Esophagus squamous epithelium (tissue), 5 donors: ENCODE measurements at regions not wholly inside any gene's neighbourhood (a gene's known extent, or its start where the extent isn't known, plus 50 kb on each side); places are given as distances from the start of the nearest gene placed in this dataset.

Experiments used
- DNase-seq: peaks from one replicate; lab custom pipeline; 2025; lab: John Stamatoyannopoulos, UW
- H3K27ac ChIP-seq, 4 donors: fragments of 200-600 bp; sonication (generic); one replicate each; pipeline ENCODE4 v1.5.1; 2016 to 2019; ENCODE audit warnings: mild to moderate bottlenecking in 1 of 4
- H3K27me3 ChIP-seq, 4 donors: fragments of 200-600 bp; sonication (generic); 1 replicate in 3 of 4; 2 replicates in 1 of 4; pipeline versions ENCODE4 v1.5.1 to v1.6.0; 2017 to 2021; ENCODE audit warnings: antibody characterized with exemption in 1 of 4
- H3K36me3 ChIP-seq, 3 donors: fragments of 200-600 bp; sonication (generic); one replicate each; pipeline ENCODE4 v1.5.1; 2016 to 2019
- H3K4me1 ChIP-seq, 3 donors: fragments of 200-600 bp; sonication (generic); one replicate each; pipeline ENCODE4 v1.5.1; 2017 to 2019
- H3K4me3 ChIP-seq, 4 donors: fragments of 200-600 bp; sonication (generic); 1 replicate in 3 of 4; 2 replicates in 1 of 4; pipeline ENCODE4 v1.5.1; 2016 to 2019; ENCODE audit warnings: mild to moderate bottlenecking in 2 of 4, moderate library complexity in 1 of 4
- H3K9me3 ChIP-seq, 3 donors: fragments of 200-600 bp; sonication (generic); one replicate each; pipeline ENCODE4 v1.5.1; 2016 to 2019
- CTCF ChIP-seq, 6 experiments: fragments of 450-650 bp in 4 of 6; fragments of 200-600 bp in 2 of 6; sonication (generic) in 2 of 6; IDR thresholded peaks; one replicate each; pipeline ENCODE4 v1.5.1; 2016 to 2019; ENCODE audit warnings: antibody characterized with exemption in 6 of 6, mild to moderate bottlenecking in 4 of 6, moderate library complexity in 4 of 6
- POLR2A ChIP-seq, 4 donors: fragments of 450-650 bp; IDR thresholded peaks; one replicate each; pipeline ENCODE4 v1.6.1; 2017; ENCODE audit warnings: antibody characterized with exemption in 4 of 4, mild to moderate bottlenecking in 4 of 4, moderate library complexity in 3 of 4
- WGBS, 2 donors: methylation state at CpG; one replicate each; pipeline ENCODE4 v1.1.5; 2018; 5-methylcytosine and 5-hydroxymethylcytosine counted together
- intact Hi-C: fragments of 100-400 bp; cut with DNase I; formaldehyde crosslinking; loops from one replicate; pipeline ENCODE4 v1.15.0; 2022
- donor health status: DM: yes; HTN: yes; CAD: no.

GRCh38 chr3:16793321-16793720, 91.4 kb upstream of the PLCL2 start:
- intact Hi-C loops, result no loop called here
- DNase-seq, result no peak
- Histone ChIP-seq H3K4me3 (no peak overlapping the region), H3K27ac (no peak overlapping the region), H3K36me3 (no peaks in the 10 kb centered on the region), H3K4me1 (no peaks in the 10 kb centered on the region), H3K9me3 (no peaks in the 10 kb centered on the region), H3K27me3 (no peaks in the 10 kb centered on the region)
- TF ChIP-seq POLR2A (IDR thresholded peaks at IDR 0.05), result no peak
- TF ChIP-seq CTCF (IDR thresholded peaks at IDR 0.05), result no peak
- 45 to 52% methylated on average over 4 to 5 of the region's 5 CpGs for WGBS, 2 donors

GRCh38 chr3:16794257-16794656, 90.5 kb upstream of the PLCL2 start:
- H3K27ac ChIP-seq, result no peak overlapping the region
- TF ChIP-seq CTCF (IDR thresholded peaks at IDR 0.05) (no peak), POLR2A (IDR thresholded peaks at IDR 0.05) (no peak)
- intact Hi-C loops, result no loop called here
- no peaks in the 10 kb centered on the region for H3K27me3 ChIP-seq
- H3K4me3 ChIP-seq, result no peak overlapping the region
- H3K9me3 ChIP-seq, result no peaks in the 10 kb centered on the region
- H3K36me3 ChIP-seq, result no peaks in the 10 kb centered on the region
- no peak for DNase-seq
- no peaks in the 10 kb centered on the region for H3K4me1 ChIP-seq

- Histone ChIP-seq H3K36me3 (no peaks in the 10 kb centered on the region), H3K9me3 (no peaks in the 10 kb centered on the region), H3K27ac (no peak overlapping the region), H3K4me3 (no peak overlapping the region), H3K27me3 (no peaks in the 10 kb centered on the region), H3K4me1 (no peaks in the 10 kb centered on the region)
- DNase-seq, result no peak
- WGBS, 2 donors, result 52 to 53% methylated on average over 2 of the region's 2 CpGs
- intact Hi-C loops, result no loop called here
- TF ChIP-seq POLR2A (IDR thresholded peaks at IDR 0.05) (no peak), CTCF (IDR thresholded peaks at IDR 0.05) (no peak)
These were observed 89.2 kb upstream of the PLCL2 start for GRCh38 chr3:16795581-16795980.

- H3K27ac ChIP-seq, result no peak overlapping the region
- DNase-seq, result no peak
- no peaks in the 10 kb centered on the region for H3K4me1 ChIP-seq
- TF ChIP-seq POLR2A (IDR thresholded peaks at IDR 0.05) (no peak), CTCF (IDR thresholded peaks at IDR 0.05) (no peak)
- H3K36me3 ChIP-seq, result no peaks in the 10 kb centered on the region
- no peaks in the 10 kb centered on the region for H3K9me3 ChIP-seq
- intact Hi-C loops, result no loop called here
- H3K27me3 ChIP-seq, result no peaks in the 10 kb centered on the region
- H3K4me3 ChIP-seq, result no peak overlapping the region
- 67 to 88% methylated on average over 1 of the region's 1 CpG for WGBS, 2 donors
These were observed 86.9 kb upstream of the PLCL2 start for GRCh38 chr3:16797831-16798230.

GRCh38 chr3:16798738-16799137, 86.0 kb upstream of the PLCL2 start:
- H3K36me3 ChIP-seq, result no peaks in the 10 kb centered on the region
- 74 to 83% methylated on average over 4 of the region's 4 CpGs for WGBS, 2 donors
- no peaks in the 10 kb centered on the region for H3K9me3 ChIP-seq
- intact Hi-C loops, result no loop called here
- H3K4me3 ChIP-seq, result no peak overlapping the region
- no peak for DNase-seq
- TF ChIP-seq POLR2A (IDR thresholded peaks at IDR 0.05), result no peak
- TF ChIP-seq CTCF (IDR thresholded peaks at IDR 0.05), result no peak
- no peaks in the 10 kb centered on the region for H3K4me1 ChIP-seq
- H3K27ac ChIP-seq, result no peak overlapping the region
- H3K27me3 ChIP-seq, result no peaks in the 10 kb centered on the region
